ENCODE measurements at regions not wholly inside any gene's neighbourhood (a gene's known extent, or its start where the extent isn't known, plus 50 kb on each side); places are given as distances from the start of the nearest gene placed in this dataset.

DNA sequence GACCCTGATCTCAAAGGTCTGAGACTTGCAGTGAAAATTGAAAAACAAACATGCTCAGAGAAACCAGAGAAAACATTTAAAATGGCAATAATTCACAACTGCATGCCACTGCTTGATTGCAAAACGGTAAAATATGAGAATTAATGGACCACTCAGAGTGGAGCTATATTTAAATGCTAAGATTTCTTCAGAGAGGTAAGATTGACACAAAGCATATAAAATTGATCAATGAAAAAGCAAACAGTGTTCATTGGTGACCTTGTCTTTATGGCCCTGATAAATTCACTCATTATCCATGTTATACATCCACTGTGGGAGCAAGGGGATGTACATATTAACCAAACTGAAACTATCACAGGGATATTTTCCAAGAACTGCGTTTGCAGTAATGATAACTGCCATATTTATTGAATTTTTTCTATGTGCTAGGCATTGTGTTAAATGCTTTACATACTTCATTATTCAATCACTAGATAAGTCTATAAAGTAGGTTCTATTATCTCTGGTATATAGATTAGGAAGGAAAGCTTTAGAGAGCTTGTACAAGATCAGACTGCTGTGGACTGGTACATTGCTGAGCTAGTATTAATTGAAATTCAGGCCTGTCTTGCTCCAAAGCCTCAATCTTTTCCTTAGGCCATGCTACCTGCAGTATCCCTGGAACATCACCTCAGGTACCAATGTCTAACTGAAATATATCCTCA lies 113.9 kb upstream of the LMO3 start:
- TF ChIP-seq GATA3 (IDR thresholded peaks at IDR 0.05; ENCODE audit: low read depth, low read length) (no peak), GATA2 (IDR thresholded peaks at IDR 0.05; ENCODE audit: low read depth, low read length) (no peak)
